ENCODE measurements at regions not wholly inside any gene's neighbourhood (a gene's known extent, or its start where the extent isn't known, plus 50 kb on each side); places are given as distances from the start of the nearest gene placed in this dataset.
"Not testable (repeated sequence)": the region's sequence is repeated elsewhere in the genome, so short reads cannot be mapped to it uniquely, and the experiment has no call there.

DNA sequence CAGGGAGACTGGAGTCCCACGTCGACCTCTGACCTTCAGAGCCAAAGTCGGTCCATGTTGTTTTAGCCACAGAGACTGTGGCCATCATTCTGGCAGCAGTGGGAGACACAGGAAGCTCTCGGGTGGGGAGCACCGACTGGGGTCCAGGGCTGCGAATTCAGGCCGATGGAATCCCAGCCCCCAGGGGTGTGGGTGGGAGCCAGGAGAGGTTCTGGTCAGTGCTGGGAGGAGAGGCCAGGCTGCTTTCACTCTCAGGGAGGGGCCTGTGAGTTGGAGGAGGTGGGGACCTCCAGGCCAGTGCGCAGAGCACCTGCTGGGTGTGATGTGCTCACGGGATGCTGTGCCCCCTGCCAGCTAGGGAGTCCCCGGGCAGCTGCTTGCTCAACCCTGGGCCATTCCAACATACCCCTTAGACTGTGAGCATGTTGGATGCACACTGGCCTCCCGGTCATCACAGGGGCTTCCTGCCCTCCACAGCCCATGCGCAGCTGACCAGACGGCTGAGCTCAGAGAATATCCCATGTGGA is 196.5 kb downstream of the LAT start:
- TF ChIP-seq POLR2AphosphoS5, POLR2A (IDR thresholded peaks at IDR 0.05): not testable (repeated sequence)
- TF ChIP-seq, protein P1, sequence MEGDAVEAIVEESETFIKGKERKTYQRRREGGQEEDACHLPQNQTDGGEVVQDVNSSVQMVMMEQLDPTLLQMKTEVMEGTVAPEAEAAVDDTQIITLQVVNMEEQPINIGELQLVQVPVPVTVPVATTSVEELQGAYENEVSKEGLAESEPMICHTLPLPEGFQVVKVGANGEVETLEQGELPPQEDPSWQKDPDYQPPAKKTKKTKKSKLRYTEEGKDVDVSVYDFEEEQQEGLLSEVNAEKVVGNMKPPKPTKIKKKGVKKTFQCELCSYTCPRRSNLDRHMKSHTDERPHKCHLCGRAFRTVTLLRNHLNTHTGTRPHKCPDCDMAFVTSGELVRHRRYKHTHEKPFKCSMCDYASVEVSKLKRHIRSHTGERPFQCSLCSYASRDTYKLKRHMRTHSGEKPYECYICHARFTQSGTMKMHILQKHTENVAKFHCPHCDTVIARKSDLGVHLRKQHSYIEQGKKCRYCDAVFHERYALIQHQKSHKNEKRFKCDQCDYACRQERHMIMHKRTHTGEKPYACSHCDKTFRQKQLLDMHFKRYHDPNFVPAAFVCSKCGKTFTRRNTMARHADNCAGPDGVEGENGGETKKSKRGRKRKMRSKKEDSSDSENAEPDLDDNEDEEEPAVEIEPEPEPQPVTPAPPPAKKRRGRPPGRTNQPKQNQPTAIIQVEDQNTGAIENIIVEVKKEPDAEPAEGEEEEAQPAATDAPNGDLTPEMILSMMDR (IDR thresholded peaks at IDR 0.05) = not testable (repeated sequence)
